Stimulated activated CD4-positive, alpha-beta T cell treated with anti-CD3 and anti-CD28 coated beads, Interleukin-1b, Interleukin-23, amount 100 ng/mL, for 24 hours (primary cell): ENCODE measurements at regions not wholly inside any gene's neighbourhood (a gene's known extent, or its start where the extent isn't known, plus 50 kb on each side); places are given as distances from the start of the nearest gene placed in this dataset.
"Not testable (repeated sequence)": the region's sequence is repeated elsewhere in the genome, so short reads cannot be mapped to it uniquely, and the experiment has no call there.

Experiments used
- DNase-seq, 4 experiments: peaks; one replicate each; pipeline ENCODE4 v3.0.0-alpha.2; 2020; ENCODE audit warnings: low read depth in 4 of 4, low spot score in 1 of 4

GRCh38 chr5:62783374-62784057 lies 204.9 kb downstream of the LRRC70 start:
- DNase-seq, result no peak

DNA sequence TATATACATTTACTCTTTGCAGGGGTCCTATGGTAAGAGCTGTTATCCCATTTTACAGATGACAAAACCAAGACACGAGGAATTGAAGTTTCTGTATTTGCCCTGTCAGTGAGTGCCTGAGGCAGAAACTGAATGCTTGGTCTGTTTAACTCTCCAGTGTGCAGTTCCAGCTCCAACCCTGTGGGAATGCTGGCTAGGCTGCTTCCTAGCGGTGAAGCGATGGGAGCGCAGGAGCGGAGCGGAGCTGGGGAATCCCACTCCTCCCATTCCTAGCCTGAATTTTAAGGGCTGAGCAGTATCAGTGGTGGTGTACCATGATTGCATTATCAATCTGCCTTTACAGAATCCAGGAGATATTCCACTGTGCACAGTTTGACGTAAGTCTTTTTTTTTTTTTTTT lies 202.3 kb downstream of the LRRC70 start:
- DNase-seq, result no peak

DNA sequence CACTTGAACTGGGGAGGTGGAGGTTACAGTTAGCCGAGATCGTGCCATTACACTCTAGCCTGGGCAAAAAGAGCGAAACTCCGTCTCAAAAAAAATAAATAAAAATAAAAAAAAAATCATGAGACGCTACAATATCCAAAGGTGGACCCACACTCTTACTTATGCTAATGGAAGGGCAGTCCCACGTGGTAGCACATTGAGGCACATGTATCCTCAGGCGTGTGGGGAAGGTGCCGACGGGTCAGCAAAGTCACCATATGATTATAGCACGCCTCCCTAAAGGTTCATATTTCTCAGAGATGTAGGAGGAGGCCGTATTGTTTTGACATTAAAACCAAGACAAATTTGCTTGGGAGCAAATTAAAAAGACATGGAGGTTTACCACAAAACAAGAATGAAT lies 201.6 kb downstream of the LRRC70 start:
- DNase-seq, result no peak

GRCh38 chr5:62779010-62779422 lies 200.4 kb downstream of the LRRC70 start:
- DNase-seq, result no peak

- DNase-seq, result no peak
Observed at GRCh38 chr5:62778316-62779009, 199.8 kb downstream of the LRRC70 start.

- DNase-seq, result not testable (repeated sequence)
Observed at GRCh38 chr5:62777081-62777480, 198.5 kb downstream of the LRRC70 start.

DNA sequence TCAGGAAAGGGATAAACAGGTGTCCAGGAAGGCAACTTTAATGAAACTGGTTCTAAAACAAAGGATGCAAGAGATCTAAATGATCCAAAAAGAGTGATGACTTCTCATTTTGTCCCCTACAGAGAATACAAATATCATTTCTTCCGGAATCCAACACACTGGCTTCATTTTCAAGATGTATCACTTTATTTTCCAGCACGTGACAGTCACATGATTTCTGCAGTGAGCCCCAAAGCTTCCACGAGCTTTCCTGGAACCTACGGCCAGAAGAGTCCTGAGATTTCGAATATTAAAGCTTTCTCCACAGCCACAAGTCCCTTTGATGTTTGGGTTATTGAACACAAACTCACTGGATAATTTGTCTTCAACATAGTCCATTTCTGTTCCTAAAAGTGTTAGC lies 198.0 kb downstream of the LRRC70 start:
- DNase-seq, result not testable (repeated sequence)

GRCh38 chr5:62773460-62773859 lies 194.8 kb downstream of the LRRC70 start:
- no peak for DNase-seq

- DNase-seq, result no peak
Observed at GRCh38 chr5:62771341-62771740, 192.7 kb downstream of the LRRC70 start.

DNA sequence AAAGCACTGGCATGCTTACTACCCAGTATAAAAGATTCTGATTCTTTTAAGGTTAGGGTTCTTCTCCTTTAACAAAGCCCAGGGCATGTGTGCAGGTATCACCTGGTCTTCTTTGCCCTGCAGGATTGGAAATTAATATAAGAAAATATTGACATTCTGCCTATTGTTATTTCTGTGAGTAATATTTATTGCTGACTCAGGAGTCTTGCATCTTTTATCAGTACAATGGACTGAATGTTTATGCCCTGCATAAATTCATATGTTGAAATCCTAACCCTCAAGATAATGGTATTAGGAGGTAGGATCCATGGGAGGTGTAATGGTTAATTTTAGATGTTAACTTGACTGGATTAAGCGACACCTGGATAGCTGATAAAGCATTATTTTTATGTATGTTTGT lies 189.0 kb downstream of the LRRC70 start:
- DNase-seq, result no peak

DNA sequence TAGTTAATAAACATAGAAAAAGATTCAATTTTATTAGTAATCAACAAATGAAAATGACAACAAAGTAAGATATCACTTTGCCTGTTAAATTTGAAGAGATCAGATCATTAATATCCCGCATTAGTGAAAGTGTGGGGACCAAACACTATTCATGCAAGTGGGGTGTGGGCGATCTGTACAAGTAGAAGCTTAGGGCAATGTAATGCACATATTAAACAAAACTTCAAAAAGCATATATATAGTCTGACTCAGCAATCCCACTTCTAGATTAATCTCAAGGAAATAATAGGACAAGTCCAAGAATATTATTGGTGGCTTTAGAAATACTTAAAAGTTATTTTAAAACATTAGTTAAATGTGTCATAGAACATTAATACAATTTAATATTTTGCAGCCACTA lies 188.5 kb downstream of the LRRC70 start:
- DNase-seq, result no peak

GRCh38 chr5:62762503-62762902 lies 183.9 kb downstream of the LRRC70 start:
- no peak for DNase-seq

GRCh38 chr5:62757686-62758085 lies 179.1 kb downstream of the LRRC70 start:
- DNase-seq, result not testable (repeated sequence)

DNA sequence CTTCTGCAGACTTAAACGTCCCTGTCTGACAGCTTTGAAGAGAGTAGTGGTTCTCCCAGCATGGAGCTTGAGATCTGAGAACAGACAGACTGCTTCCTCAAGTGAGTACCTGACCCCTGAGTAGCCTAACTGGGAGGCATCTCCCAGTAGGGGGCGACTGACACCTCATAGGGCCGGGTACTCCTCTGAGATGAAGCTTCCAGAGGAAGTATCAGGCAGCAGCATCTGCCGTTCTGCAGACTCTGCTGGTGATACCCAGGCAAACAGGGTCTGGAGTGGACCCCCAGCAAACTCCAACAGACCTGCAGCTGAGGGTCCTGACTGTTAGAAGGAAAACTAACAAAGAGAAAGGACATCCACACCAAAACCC lies 174.4 kb downstream of the LRRC70 start:
- not testable (repeated sequence) for DNase-seq

DNA sequence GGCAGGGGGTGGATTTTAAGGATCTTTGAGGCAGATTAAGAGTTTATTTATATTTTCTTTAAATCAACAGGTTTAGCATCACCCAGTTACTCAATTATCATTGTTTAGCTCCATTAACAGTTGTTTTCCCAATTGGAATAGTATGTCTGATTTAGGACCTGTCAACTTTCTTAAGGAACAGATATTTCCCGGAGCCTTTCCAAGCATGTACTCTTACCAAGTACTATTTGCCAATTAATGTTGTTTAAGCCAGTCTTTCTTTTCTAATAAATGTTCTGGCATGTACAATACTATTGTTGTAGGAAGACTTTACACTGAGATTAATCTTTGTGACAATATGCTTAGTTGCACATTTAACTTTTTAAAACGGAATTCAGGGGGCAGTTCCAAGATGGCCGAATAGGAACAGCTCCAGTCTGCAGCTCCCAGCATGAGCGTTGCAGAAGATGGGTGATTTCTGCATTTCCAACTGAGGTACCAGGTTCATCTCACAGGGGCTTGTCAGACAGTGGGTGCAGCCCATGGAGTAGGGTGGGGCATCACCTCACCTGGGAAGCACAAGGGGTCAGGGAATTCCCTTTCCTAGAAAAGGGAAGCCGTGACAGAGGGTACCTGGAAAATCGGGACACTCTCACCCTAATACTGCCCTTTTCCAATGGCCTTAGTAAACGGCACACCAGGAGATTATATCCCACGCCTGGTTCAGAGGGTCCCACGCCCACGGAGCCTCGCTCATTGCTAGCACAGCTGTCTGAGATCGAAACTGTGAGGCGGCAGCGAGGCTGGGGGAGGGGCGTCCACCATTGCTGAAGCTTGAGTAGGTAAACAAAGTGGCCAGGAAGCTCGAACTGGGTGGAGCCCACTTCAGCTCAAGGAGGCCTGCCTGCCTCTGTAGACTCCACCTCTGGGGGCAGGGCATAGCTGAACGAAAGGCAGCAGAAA lies 173.7 kb downstream of the LRRC70 start:
- DNase-seq, result not testable (repeated sequence)

- no peak for DNase-seq
Observed at GRCh38 chr5:62742207-62742606, 163.6 kb downstream of the LRRC70 start.

DNA sequence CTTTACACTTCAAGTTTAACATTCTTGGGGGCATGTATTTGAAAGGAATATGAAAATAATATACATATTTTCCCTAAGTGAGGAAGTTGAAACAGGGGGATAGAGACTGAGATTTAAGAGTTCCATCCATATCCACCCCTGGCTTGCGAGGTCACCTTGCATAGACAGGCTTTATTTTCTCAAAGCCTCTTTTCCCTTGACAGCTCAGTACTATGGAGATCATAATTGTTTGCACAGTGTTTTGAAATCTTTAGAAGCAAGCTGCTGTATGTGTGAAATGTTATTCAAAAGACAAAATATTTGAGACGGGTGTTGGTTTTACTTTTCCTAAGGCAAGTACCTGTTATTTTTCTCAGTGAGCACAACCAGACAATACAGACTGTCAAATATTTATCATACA lies 163.1 kb downstream of the LRRC70 start:
- DNase-seq, result no peak

GRCh38 chr5:62737766-62738165 lies 159.1 kb downstream of the LRRC70 start:
- DNase-seq, result no peak

GRCh38 chr5:62732677-62733121 lies 154.1 kb downstream of the LRRC70 start:
- no peak for DNase-seq

DNA sequence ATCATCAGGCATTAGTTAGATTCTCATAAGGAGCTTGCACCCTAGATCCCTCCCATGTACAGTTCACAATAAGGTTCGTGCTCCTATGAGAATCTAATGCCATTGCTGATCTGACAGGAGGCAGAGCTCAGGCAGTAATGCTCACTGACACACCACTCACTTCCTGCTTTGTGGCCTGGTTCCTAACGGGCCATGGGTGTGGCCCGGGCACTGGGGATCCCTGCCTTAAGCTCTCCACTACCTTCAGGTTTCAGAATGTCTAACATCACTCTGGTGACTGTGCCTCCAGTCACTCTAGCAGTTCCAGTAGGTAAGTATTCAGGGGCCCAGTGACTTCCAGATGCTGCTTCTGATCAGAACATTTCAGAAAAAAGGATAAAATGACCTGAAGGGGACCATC lies 152.4 kb downstream of the LRRC70 start:
- DNase-seq, result no peak

DNA sequence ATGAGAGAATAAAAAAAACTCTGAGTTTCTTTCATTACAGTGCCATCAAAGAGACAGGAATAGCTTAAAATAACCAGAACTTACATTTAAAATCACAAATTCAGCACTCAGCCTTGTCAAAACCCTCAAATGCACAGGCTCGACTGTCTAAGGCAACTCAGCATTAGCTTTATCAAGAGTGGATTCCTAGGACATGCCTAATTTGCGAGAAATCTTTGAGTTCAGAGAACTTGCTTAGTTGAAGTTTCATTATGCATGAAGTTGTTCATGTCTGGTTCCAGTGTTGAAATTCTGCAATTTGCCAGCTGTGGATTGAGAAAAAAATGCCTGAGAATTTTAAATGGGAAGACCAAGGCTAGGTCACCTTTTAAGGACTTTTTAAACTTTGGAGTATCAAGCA lies 151.1 kb downstream of the LRRC70 start:
- no peak for DNase-seq

GRCh38 chr5:62727861-62728260 lies 149.2 kb downstream of the LRRC70 start:
- no peak for DNase-seq
